NCI-H345 treated with DMSO at 0.1 percent for 48 hours (cell line): ENCODE measurements at regions not wholly inside any gene's neighbourhood (a gene's known extent, or its start where the extent isn't known, plus 50 kb on each side); places are given as distances from the start of the nearest gene placed in this dataset.
"Not testable (repeated sequence)": the region's sequence is repeated elsewhere in the genome, so short reads cannot be mapped to it uniquely, and the experiment has no call there.

Experiments
- DNase-seq: peaks from one replicate; lab custom pipeline; 2025; ENCODE audit not compliant: unreplicated experiment; lab: John Stamatoyannopoulos, UW

GRCh38 chr16:16613212-16613611 is 234.3 kb downstream of the NPIPA7 start:
- DNase-seq = not testable (repeated sequence)

- DNase-seq = not testable (repeated sequence)
These were observed 235.5 kb downstream of the NPIPA7 start for GRCh38 chr16:16614484-16614883.

GRCh38 chr16:16618963-16619465 is 240.1 kb downstream of the NPIPA7 start:
- DNase-seq = not testable (repeated sequence)

GRCh38 chr16:16624367-16624766 is 245.4 kb downstream of the NPIPA7 start:
- DNase-seq = not testable (repeated sequence)

GRCh38 chr16:16625140-16625539 is 246.2 kb downstream of the NPIPA7 start:
- not testable (repeated sequence) for DNase-seq

GRCh38 chr16:16627865-16628264 is 248.9 kb downstream of the NPIPA7 start:
- DNase-seq = not testable (repeated sequence)

GRCh38 chr16:16638231-16638630 is 259.3 kb downstream of the NPIPA7 start:
- not testable (repeated sequence) for DNase-seq

- not testable (repeated sequence) for DNase-seq
These were observed 259.8 kb downstream of the NPIPA7 start for GRCh38 chr16:16638714-16639113.

GRCh38 chr16:16643828-16644227 is 264.9 kb downstream of the NPIPA7 start:
- DNase-seq = not testable (repeated sequence)

- DNase-seq = not testable (repeated sequence)
These were observed 269.1 kb downstream of the NPIPA7 start for GRCh38 chr16:16648002-16648401.

- not testable (repeated sequence) for DNase-seq
These were observed 293.4 kb downstream of the NPIPA7 start for GRCh38 chr16:16672180-16672812.

- DNase-seq = not testable (repeated sequence)
These were observed 295.9 kb downstream of the NPIPA7 start for GRCh38 chr16:16674820-16675219.

GRCh38 chr16:16721849-16722248 is 342.9 kb downstream of the NPIPA7 start:
- not testable (repeated sequence) for DNase-seq

- not testable (repeated sequence) for DNase-seq
These were observed 343.7 kb downstream of the NPIPA7 start for GRCh38 chr16:16722666-16723065.

GRCh38 chr16:16723819-16724519 is 345.0 kb downstream of the NPIPA7 start:
- not testable (repeated sequence) for DNase-seq

GRCh38 chr16:16727048-16727447 is 348.1 kb downstream of the NPIPA7 start:
- DNase-seq = not testable (repeated sequence)

- not testable (repeated sequence) for DNase-seq
These were observed 363.6 kb downstream of the NPIPA7 start for GRCh38 chr16:16742573-16742972.

GRCh38 chr16:16754992-16755667 is 376.2 kb downstream of the NPIPA7 start:
- DNase-seq = not testable (repeated sequence)

- no peak for DNase-seq
These were observed 384.5 kb downstream of the NPIPA7 start for GRCh38 chr16:16763449-16763848.

- not testable (repeated sequence) for DNase-seq
These were observed 391.8 kb downstream of the NPIPA7 start for GRCh38 chr16:16770717-16771116.

- DNase-seq = no peak
These were observed 395.4 kb downstream of the NPIPA7 start for GRCh38 chr16:16774389-16774788.

GRCh38 chr16:16778332-16778731 is 399.4 kb downstream of the NPIPA7 start:
- DNase-seq = no peak
